ENCODE measurements at regions not wholly inside any gene's neighbourhood (a gene's known extent, or its start where the extent isn't known, plus 50 kb on each side); places are given as distances from the start of the nearest gene placed in this dataset.

- TF ChIP-seq CTCF (IDR thresholded peaks at IDR 0.05; ENCODE audit: low read depth, low read length, poor library complexity, severe bottlenecking) (no peak), EZH2phosphoT487 (IDR thresholded peaks at IDR 0.05; ENCODE audit: borderline replicate concordance, low read length) (no peak)
Observed at GRCh38 chr18:40148960-40149359, 1806.1 kb upstream of the PIK3C3 start.

All from DOHH2 (cell line).